ENCODE measurements at regions not wholly inside any gene's neighbourhood (a gene's known extent, or its start where the extent isn't known, plus 50 kb on each side); places are given as distances from the start of the nearest gene placed in this dataset.

DNA sequence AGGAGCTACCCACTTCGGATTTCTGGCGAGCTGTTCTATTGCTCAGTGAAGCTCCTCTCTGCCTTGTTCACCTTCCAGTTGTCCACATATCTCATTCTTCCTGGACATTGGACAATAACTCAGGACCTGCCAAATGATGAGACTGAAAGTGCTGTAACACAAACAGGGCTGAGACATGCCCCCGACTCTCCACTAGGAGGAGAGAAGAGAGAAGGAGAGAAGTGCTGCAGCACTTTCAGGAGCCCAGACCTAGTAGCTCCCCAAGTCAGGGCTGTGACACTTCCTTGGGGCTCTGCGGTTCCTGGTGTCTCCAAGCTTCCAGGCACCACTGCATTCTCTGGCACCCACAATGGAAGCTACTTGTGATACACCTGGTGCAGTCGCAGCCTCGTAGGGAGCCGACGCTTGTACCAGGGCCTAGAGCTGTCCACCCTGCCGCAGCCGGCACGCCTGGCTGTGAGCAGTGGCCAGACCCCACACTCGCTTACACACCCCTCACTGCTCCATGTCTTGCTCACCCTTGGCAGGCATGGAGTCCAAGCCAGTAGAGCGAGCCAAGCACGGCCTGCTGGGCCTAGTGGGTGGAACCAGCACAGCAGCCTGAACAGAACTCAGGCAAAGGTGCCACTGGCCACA is 234.9 kb downstream of the TECRL start:
- Histone ChIP-seq H3K4me3 (no peak overlapping the region), H3K27me3 (no peaks in the 10 kb centered on the region), H3K36me3 (ENCODE audit: low read depth, missing control alignments) (no peaks in the 10 kb centered on the region), H3K27ac (no peak overlapping the region), H3K4me1 (no peaks in the 10 kb centered on the region), H3K9me3 (no peaks in the 10 kb centered on the region)
- TF ChIP-seq, protein P1, sequence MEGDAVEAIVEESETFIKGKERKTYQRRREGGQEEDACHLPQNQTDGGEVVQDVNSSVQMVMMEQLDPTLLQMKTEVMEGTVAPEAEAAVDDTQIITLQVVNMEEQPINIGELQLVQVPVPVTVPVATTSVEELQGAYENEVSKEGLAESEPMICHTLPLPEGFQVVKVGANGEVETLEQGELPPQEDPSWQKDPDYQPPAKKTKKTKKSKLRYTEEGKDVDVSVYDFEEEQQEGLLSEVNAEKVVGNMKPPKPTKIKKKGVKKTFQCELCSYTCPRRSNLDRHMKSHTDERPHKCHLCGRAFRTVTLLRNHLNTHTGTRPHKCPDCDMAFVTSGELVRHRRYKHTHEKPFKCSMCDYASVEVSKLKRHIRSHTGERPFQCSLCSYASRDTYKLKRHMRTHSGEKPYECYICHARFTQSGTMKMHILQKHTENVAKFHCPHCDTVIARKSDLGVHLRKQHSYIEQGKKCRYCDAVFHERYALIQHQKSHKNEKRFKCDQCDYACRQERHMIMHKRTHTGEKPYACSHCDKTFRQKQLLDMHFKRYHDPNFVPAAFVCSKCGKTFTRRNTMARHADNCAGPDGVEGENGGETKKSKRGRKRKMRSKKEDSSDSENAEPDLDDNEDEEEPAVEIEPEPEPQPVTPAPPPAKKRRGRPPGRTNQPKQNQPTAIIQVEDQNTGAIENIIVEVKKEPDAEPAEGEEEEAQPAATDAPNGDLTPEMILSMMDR (IDR thresholded peaks at IDR 0.05), result no peak
- TF ChIP-seq POLR2A (IDR thresholded peaks at IDR 0.05), result no peak
- intact Hi-C loops (cut with DNase I; ENCODE audit: low total_unique reads), result no loop called here
- no peak for DNase-seq
- 69 to 75% methylated on average over 12 to 14 of the region's 14 CpGs for WGBS, 2 donors

- intact Hi-C loops (cut with DNase I; ENCODE audit: low total_unique reads), result no loop called here
- H3K9me3 ChIP-seq, result no peaks in the 10 kb centered on the region
- H3K27ac ChIP-seq, result no peak overlapping the region
- no peak for DNase-seq
- 48 to 52% methylated on average over 3 of the region's 3 CpGs for WGBS, 2 donors
- H3K27me3 ChIP-seq, result no peaks in the 10 kb centered on the region
- H3K4me3 ChIP-seq, result no peak overlapping the region
- H3K36me3 ChIP-seq (ENCODE audit: low read depth, missing control alignments), result no peaks in the 10 kb centered on the region
- TF ChIP-seq POLR2A (IDR thresholded peaks at IDR 0.05), result no peak
- TF ChIP-seq, protein P1 (IDR thresholded peaks at IDR 0.05), result no peak
- no peaks in the 10 kb centered on the region for H3K4me1 ChIP-seq
Observed at GRCh38 chr4:64166365-64166764, 242.9 kb downstream of the TECRL start.

DNA sequence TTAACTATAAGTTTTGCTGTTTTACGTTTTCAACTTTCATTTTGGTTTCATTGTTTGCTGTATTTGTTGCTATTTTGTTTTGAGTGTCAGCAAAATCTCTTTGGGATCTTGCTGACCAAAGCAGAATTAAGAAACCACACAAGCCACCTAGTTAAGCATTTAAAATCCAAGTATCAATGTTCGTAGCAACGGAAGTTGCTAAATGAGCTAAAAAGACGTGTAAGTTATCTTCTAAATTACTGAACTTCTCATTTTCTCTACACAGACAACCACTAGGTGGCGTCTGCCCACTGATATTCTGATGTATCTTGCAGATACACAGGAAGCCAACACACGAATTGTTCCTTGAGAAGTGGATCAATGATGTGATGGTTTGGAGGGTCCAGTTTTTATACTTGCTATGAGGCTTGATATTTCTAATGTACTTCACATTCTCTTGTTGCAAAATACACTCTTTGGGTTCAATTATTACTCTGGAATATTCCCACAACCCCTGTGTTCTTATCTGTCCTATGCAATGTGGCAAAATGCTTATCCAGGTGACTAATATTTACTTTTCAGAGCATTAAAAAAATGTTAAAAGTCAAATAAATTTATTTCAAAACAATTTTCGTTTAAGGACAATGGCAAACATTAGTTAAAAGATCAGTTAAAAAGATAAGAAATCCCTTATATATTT is 250.5 kb downstream of the TECRL start:
- TF ChIP-seq POLR2A (IDR thresholded peaks at IDR 0.05), result no peak
- TF ChIP-seq, protein P1 (IDR thresholded peaks at IDR 0.05), result peak; percentile 45 to 89 (median 64)
- WGBS, 2 donors, result 20 to 21% methylated on average over 7 of the region's 7 CpGs
- no peaks in the 10 kb centered on the region for H3K36me3 ChIP-seq (ENCODE audit: low read depth, missing control alignments)
- H3K4me3 ChIP-seq, result no peak overlapping the region
- H3K27me3 ChIP-seq, result no peaks in the 10 kb centered on the region
- intact Hi-C loops (cut with DNase I; ENCODE audit: low total_unique reads), result no loop called here
- no peaks in the 10 kb centered on the region for H3K9me3 ChIP-seq
- peak; percentile 84 for DNase-seq
- H3K4me1 ChIP-seq, result no peaks in the 10 kb centered on the region
- no peak overlapping the region for H3K27ac ChIP-seq

DNA sequence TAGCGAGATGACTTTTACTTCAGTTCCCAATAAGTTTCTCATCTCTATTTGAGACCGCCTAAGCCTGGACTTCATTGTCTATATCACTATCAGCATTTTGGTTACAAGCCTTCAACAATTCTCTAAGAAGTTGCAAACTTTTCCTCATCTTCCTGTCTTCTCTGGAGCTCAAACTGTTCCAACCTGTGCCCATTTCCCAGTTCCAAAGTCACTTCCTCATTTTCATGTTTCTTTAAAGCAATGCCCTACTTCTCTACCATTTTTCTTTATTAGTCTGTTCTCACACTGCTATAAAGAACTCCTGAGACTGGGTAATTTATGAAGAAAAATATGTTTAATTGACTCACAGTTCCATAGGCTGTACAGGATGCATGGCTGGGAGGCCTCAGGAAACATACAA is 251.9 kb downstream of the TECRL start:
- no peak for TF ChIP-seq POLR2A (IDR thresholded peaks at IDR 0.05)
- TF ChIP-seq, protein P1 (IDR thresholded peaks at IDR 0.05), result no peak
- no peaks in the 10 kb centered on the region for H3K9me3 ChIP-seq
- H3K4me3 ChIP-seq, result no peak overlapping the region
- no peaks in the 10 kb centered on the region for H3K27me3 ChIP-seq
- no peaks in the 10 kb centered on the region for H3K36me3 ChIP-seq (ENCODE audit: low read depth, missing control alignments)
- H3K27ac ChIP-seq, result no peak overlapping the region
- intact Hi-C loops (cut with DNase I; ENCODE audit: low total_unique reads), result no loop called here
- no peaks in the 10 kb centered on the region for H3K4me1 ChIP-seq
- DNase-seq, result no peak
- WGBS, 2 donors, result 95 to 100% methylated on average over 2 of the region's 2 CpGs

DNA sequence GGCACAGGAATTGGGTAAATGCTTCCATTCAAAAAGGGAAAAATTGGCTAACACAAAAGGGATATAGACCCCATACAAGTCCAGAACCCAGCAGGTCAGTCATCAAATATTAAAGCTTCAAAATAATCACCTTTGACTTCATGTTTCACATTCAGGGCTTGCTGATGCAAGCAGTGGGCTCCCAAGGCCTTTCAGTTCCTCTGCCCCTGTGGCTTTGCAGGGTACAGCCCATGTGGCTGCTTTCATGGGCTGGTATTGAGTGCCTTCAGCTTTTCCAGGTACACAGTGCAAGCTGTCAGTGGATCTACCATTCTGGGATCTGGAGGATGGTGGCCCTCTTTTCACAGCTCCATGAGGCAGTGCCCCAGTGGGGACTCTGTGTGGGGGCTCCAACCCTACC is 253.0 kb downstream of the TECRL start:
- Histone ChIP-seq H3K4me3 (no peak overlapping the region), H3K27me3 (no peaks in the 10 kb centered on the region), H3K36me3 (ENCODE audit: low read depth, missing control alignments) (no peaks in the 10 kb centered on the region), H3K9me3 (no peaks in the 10 kb centered on the region), H3K27ac (no peak overlapping the region), H3K4me1 (no peaks in the 10 kb centered on the region)
- intact Hi-C loops (cut with DNase I; ENCODE audit: low total_unique reads), result no loop called here
- no peak for TF ChIP-seq POLR2A (IDR thresholded peaks at IDR 0.05)
- TF ChIP-seq, protein P1 (IDR thresholded peaks at IDR 0.05), result no peak
- no peak for DNase-seq

All from testis (tissue), 2 donors.